ENCODE measurements at regions not wholly inside any gene's neighbourhood (a gene's known extent, or its start where the extent isn't known, plus 50 kb on each side); places are given as distances from the start of the nearest gene placed in this dataset.

GRCh38 chr7:68267486-68267885 is 1270.9 kb downstream of the TYW1 start:
- intact Hi-C loops (cut with micrococcal nuclease) = no loop called here

- intact Hi-C loops (cut with micrococcal nuclease) = no loop called here
Measured at GRCh38 chr7:68269405-68269804, 1272.8 kb downstream of the TYW1 start.

DNA sequence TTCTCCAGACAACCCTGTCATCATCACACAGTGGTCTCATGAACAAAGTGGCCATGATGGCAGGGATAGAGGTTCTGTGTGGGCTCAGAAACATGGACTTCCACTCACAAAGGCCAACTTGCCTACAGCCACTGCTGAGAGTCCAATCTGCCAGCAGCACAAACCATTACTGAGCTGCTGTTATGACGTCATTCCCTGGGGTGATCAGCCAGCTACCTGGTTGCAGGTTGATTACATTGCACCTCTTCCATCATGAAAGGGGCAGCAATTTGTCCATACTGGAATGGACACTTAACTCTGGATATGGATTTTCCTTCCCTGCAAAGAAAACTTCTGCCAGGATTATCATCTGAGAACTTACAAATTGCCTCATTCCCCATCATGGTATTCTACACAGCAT is 1275.9 kb downstream of the TYW1 start:
- intact Hi-C loops (cut with micrococcal nuclease) = no loop called here

- intact Hi-C loops (cut with micrococcal nuclease) = no loop called here
Measured at GRCh38 chr7:68276725-68277124, 1280.1 kb downstream of the TYW1 start.

- intact Hi-C loops (cut with micrococcal nuclease) = no loop called here
Measured at GRCh38 chr7:68279827-68280400, 1283.3 kb downstream of the TYW1 start.

GRCh38 chr7:68280931-68281330 is 1284.3 kb downstream of the TYW1 start:
- intact Hi-C loops (cut with micrococcal nuclease) = no loop called here

DNA sequence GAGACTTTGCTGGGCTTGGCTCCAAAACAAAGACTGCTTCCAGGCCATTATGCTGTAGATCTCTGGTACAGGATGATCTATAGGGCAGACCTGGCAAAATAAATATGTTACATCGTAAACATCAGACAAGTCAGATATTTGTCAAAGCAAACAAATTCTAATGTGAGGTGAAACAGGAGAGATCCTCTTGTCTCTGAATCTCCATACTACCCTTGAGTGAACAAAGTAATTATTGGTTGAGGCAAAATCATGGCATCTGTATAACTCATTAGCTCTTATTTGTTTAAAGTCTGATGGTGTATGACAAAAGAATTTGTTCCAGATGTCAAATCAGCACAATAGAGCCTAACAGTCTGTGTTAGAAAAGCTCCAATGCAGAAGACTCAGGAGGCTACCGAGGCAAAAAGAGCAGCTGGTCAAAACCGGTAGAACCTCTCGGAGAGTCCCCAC is 1291.5 kb downstream of the TYW1 start:
- intact Hi-C loops (cut with micrococcal nuclease) = no loop called here

DNA sequence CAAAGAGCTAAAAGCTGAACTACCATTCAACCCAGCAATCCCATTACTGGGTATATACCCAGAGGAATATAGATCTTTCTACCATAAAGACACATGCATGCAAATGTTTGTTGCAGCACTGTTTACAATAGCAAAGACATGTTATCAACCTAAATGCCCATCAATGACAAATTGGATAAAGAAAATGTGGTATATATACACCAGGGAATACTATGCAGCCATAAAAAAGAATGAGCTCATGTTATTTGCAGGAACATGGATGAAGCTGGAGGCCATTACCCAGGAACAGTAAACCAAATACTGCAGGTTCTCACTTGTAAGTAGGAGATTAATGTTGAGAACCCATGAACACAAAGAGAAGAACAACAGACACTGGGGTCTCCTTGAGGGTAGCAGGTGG is 1295.1 kb downstream of the TYW1 start:
- intact Hi-C loops (cut with micrococcal nuclease) = no loop called here

DNA sequence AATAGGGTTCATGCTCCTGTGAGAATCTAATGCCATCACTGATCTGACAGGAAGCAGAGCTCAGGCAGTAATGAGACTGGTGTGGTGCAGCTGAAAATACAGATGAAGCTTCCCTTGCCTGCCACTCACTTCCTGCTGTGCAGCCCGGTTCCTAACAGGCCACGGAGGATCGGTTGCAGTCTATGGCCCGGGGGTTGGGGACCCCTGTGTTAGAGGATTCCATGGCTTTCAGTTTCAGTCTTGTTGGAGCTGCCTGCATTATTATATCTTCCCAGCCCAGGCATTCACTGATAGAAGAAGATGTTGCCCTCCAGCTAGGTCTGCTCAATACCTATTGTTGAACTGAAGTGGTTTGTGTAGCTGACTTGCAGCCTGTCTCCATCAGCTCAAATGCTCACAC is 1298.8 kb downstream of the TYW1 start:
- intact Hi-C loops (cut with micrococcal nuclease) = no loop called here

- intact Hi-C loops (cut with micrococcal nuclease) = no loop called here
Measured at GRCh38 chr7:68304536-68304935, 1293.7 kb upstream of the AUTS2 start.

GRCh38 chr7:68306692-68307107 is 1291.6 kb upstream of the AUTS2 start:
- intact Hi-C loops (cut with micrococcal nuclease) = no loop called here

DNA sequence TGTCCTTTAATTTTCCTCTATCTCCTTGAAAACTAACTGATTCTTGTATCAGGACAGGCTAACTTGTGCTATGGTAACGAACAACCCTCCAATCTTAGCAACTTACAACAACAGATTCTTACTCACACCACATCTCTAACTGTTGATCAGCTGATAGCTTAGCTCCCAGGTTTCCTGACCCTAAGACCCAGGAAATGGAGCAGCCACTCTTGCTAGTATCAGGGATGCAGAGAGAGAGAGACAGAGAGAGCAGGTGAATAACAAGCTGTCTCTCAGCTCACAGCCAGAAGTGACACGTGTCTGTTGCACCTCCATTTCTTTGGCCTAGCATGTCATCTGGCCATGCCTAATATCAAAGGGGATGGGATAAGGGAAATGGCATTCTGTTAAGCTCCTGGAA is 1289.0 kb upstream of the AUTS2 start:
- intact Hi-C loops (cut with micrococcal nuclease) = no loop called here

DNA sequence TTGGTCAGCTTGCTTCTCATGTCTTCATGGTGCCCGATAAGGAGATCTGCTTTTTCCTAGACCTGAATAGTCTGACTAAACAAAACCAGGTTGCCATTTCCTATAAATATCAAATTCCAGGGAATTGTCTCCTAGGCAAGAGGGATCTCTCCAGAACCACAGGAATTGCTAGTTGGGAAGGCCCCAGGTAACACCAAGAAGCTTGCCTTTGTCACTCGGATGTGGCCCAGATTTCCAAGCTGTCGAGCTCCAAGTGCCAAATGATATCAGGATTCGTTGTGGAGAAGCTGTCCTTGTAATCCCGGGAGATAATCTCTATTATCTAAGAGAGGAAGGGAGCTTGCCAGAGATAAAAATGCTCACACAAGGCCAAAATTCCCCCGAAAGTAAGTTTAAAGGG is 1288.5 kb upstream of the AUTS2 start:
- intact Hi-C loops (cut with micrococcal nuclease) = no loop called here

GRCh38 chr7:68311958-68312357 is 1286.3 kb upstream of the AUTS2 start:
- intact Hi-C loops (cut with micrococcal nuclease) = no loop called here

- intact Hi-C loops (cut with micrococcal nuclease) = no loop called here
Measured at GRCh38 chr7:68313806-68314205, 1284.5 kb upstream of the AUTS2 start.

DNA sequence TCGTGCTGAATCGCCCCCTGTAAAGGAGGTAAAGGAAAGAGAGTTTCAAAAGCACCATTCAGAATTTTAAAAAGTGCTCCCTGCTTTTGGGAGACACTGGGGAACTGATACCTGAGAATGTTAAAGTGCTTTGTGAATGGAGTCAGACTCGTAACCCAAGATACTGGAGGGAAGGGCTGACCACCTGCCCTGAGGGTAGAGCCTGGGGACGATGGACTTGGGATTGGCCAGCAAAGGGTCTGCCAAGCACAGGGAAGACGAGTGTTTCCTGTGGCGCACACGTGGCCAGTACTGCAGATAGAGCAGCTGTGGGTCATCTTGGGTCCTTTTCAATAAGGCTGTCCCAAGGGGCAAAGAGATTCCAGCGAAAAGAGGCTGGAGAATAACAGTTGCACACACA is 1284.1 kb upstream of the AUTS2 start:
- intact Hi-C loops (cut with micrococcal nuclease) = no loop called here

- intact Hi-C loops (cut with micrococcal nuclease) = no loop called here
Measured at GRCh38 chr7:68317476-68317875, 1280.8 kb upstream of the AUTS2 start.

DNA sequence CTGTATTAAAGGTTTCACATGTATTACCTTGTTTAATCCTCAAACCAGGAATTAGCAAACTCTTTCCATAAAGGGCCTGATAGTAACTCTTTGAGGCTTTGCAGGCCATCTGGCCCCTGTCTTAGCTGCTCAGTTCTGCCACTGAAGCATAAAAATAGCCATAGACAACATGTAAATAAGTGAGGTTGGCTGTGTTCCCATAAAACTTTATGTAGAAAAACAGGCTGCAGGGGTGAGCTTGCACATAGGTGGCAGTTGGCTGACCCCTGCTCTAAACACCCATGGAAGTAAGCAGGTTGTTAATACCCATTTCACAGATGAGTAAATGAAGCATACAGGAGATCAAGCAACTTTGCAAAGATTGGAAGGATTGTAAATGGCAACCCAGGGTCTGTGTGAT is 1279.2 kb upstream of the AUTS2 start:
- intact Hi-C loops (cut with micrococcal nuclease) = no loop called here

- intact Hi-C loops (cut with micrococcal nuclease) = no loop called here
Measured at GRCh38 chr7:68321076-68321639, 1277.1 kb upstream of the AUTS2 start.

- intact Hi-C loops (cut with micrococcal nuclease) = no loop called here
Measured at GRCh38 chr7:68321776-68322496, 1276.3 kb upstream of the AUTS2 start.

- intact Hi-C loops (cut with micrococcal nuclease) = no loop called here
Measured at GRCh38 chr7:68324621-68325020, 1273.7 kb upstream of the AUTS2 start.

- intact Hi-C loops (cut with micrococcal nuclease) = no loop called here
Measured at GRCh38 chr7:68334216-68334615, 1264.1 kb upstream of the AUTS2 start.

Data from T-helper 2 cell treated with Interferon-gamma antibody and Interleukin-4, amounts not matched to agents 100 ng/mL and 5 ng/mL, for 36 hours (primary cell).